ENCODE measurements at regions not wholly inside any gene's neighbourhood (a gene's known extent, or its start where the extent isn't known, plus 50 kb on each side); places are given as distances from the start of the nearest gene placed in this dataset.

- DNase-seq (ENCODE audit: low read depth), result no peak
- no peak overlapping the region for H3K4me3 ChIP-seq (ENCODE audit: low read depth, low read length)
- in situ Hi-C loops (cut with HindIII; ENCODE audit: low sequenced_read_pairs), result no loop called here
- TF ChIP-seq CTCF (IDR thresholded peaks at IDR 0.05; ENCODE audit: low read depth, low read length, missing control alignments), result no peak
Observed at GRCh38 chr6:140480852-140481251, 1106.4 kb upstream of the CITED2 start.

GRCh38 chr6:140478631-140479030 is 1104.2 kb upstream of the CITED2 start:
- no peak for DNase-seq (ENCODE audit: low read depth)
- no peak overlapping the region for H3K4me3 ChIP-seq (ENCODE audit: low read depth, low read length)
- TF ChIP-seq CTCF (IDR thresholded peaks at IDR 0.05; ENCODE audit: low read depth, low read length, missing control alignments), result no peak
- in situ Hi-C loops (cut with HindIII; ENCODE audit: low sequenced_read_pairs), result no loop called here

GRCh38 chr6:140475086-140475485 is 1100.6 kb upstream of the CITED2 start:
- DNase-seq (ENCODE audit: low read depth), result no peak
- in situ Hi-C loops (cut with HindIII; ENCODE audit: low sequenced_read_pairs), result no loop called here
- H3K4me3 ChIP-seq (ENCODE audit: low read depth, low read length), result no peak overlapping the region

GRCh38 chr6:140464720-140465119 is 1090.3 kb upstream of the CITED2 start:
- no peak for DNase-seq (ENCODE audit: low read depth)
- TF ChIP-seq CTCF (IDR thresholded peaks at IDR 0.05; ENCODE audit: low read depth, low read length, missing control alignments), result no peak
- in situ Hi-C loops (cut with HindIII; ENCODE audit: low sequenced_read_pairs), result no loop called here
- no peak overlapping the region for H3K4me3 ChIP-seq (ENCODE audit: low read depth, low read length)

More at GRCh38 chr6:140475086-140475485, 1100.6 kb upstream of the CITED2 start:
- no peak for TF ChIP-seq CTCF (IDR thresholded peaks at IDR 0.05; ENCODE audit: low read depth, low read length, missing control alignments)

- H3K4me3 ChIP-seq (ENCODE audit: low read depth, low read length), result no peak overlapping the region
- TF ChIP-seq CTCF (IDR thresholded peaks at IDR 0.05; ENCODE audit: low read depth, low read length, missing control alignments), result no peak
- no peak for DNase-seq (ENCODE audit: low read depth)
- in situ Hi-C loops (cut with HindIII; ENCODE audit: low sequenced_read_pairs), result no loop called here
Observed at GRCh38 chr6:140463312-140463710, 1088.9 kb upstream of the CITED2 start.

GRCh38 chr6:140462453-140463311 is 1088.2 kb upstream of the CITED2 start:
- DNase-seq (ENCODE audit: low read depth), result no peak
- TF ChIP-seq CTCF (IDR thresholded peaks at IDR 0.05; ENCODE audit: low read depth, low read length, missing control alignments), result no peak
- in situ Hi-C loops (cut with HindIII; ENCODE audit: low sequenced_read_pairs), result no loop called here
- no peak overlapping the region for H3K4me3 ChIP-seq (ENCODE audit: low read depth, low read length)
